Thyroid gland (tissue), 4 donors: ENCODE measurements at regions not wholly inside any gene's neighbourhood (a gene's known extent, or its start where the extent isn't known, plus 50 kb on each side); places are given as distances from the start of the nearest gene placed in this dataset.

Experiments used
- POLR2A ChIP-seq, 2 donors: fragments of 450-650 bp; IDR thresholded peaks; one replicate each; pipeline ENCODE4 v1.6.1; 2017; ENCODE audit warnings: antibody characterized with exemption in 2 of 2, mild to moderate bottlenecking in 2 of 2, moderate library complexity in 1 of 2
- TF ChIP-seq, protein P1 (sequence below), 6 experiments: fragments of 200-600 bp in 3 of 6; fragments of 450-650 bp in 3 of 6; sonication (generic) in 3 of 6; IDR thresholded peaks; one replicate each; pipeline ENCODE4 v1.5.1; 2016 to 2019; ENCODE audit warnings: antibody characterized with exemption in 6 of 6, mild to moderate bottlenecking in 2 of 6, inconsistent platforms in 1 of 6, moderate library complexity in 1 of 6

- TF ChIP-seq, protein P1, sequence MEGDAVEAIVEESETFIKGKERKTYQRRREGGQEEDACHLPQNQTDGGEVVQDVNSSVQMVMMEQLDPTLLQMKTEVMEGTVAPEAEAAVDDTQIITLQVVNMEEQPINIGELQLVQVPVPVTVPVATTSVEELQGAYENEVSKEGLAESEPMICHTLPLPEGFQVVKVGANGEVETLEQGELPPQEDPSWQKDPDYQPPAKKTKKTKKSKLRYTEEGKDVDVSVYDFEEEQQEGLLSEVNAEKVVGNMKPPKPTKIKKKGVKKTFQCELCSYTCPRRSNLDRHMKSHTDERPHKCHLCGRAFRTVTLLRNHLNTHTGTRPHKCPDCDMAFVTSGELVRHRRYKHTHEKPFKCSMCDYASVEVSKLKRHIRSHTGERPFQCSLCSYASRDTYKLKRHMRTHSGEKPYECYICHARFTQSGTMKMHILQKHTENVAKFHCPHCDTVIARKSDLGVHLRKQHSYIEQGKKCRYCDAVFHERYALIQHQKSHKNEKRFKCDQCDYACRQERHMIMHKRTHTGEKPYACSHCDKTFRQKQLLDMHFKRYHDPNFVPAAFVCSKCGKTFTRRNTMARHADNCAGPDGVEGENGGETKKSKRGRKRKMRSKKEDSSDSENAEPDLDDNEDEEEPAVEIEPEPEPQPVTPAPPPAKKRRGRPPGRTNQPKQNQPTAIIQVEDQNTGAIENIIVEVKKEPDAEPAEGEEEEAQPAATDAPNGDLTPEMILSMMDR (IDR thresholded peaks at IDR 0.05) = no peak
- TF ChIP-seq POLR2A (IDR thresholded peaks at IDR 0.05) = no peak
Observed at GRCh38 chr1:57797084-57797483, 373.2 kb upstream of the DAB1 start.
